ENCODE measurements at regions not wholly inside any gene's neighbourhood (a gene's known extent, or its start where the extent isn't known, plus 50 kb on each side); places are given as distances from the start of the nearest gene placed in this dataset.

GRCh38 chr1:219538886-219539285 lies 74.0 kb downstream of the ZC3H11B start (continued):
- TF ChIP-seq REST (IDR thresholded peaks at IDR 0.05) (no peak), HES2 (IDR thresholded peaks at IDR 0.05) (no peak), HOXB13 (CRISPR knock-in tag; IDR thresholded peaks at IDR 0.05; ENCODE audit: low read depth) (no peak)

GRCh38 chr1:219537223-219537631 lies 75.7 kb downstream of the ZC3H11B start:
- no peak overlapping the region for H3K27ac ChIP-seq
- no peaks in the 10 kb centered on the region for H3K9me3 ChIP-seq
- H3K4me3 ChIP-seq, result no peak overlapping the region
- ChIA-PET POLR2A (no interaction called here), CTCF (interaction anchor here (1.2 to 1.7 kb wide), 2 partner anchors 9 to 30 kb away, joined by 6 read pairs; no protein-coding TSS in a partner anchor)
- DNase-seq (ENCODE audit: low read depth in 1 of 2, low spot score in 1 of 2) (no peak), FAIRE-seq (no peak), ATAC-seq (no peak)
- TF ChIP-seq CHD4 (IDR thresholded peaks at IDR 0.05; ENCODE audit: borderline replicate concordance), result no peak
- TF ChIP-seq, protein P1, sequence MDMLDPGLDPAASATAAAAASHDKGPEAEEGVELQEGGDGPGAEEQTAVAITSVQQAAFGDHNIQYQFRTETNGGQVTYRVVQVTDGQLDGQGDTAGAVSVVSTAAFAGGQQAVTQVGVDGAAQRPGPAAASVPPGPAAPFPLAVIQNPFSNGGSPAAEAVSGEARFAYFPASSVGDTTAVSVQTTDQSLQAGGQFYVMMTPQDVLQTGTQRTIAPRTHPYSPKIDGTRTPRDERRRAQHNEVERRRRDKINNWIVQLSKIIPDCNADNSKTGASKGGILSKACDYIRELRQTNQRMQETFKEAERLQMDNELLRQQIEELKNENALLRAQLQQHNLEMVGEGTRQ (IDR thresholded peaks at IDR 0.05), result no peak
- TF ChIP-seq RAD21 (conservative IDR thresholded peaks at IDR 0.05 in 1 of 2, IDR thresholded peaks at IDR 0.05 in 1 of 2), result no peak
- TF ChIP-seq JUN (IDR thresholded peaks at IDR 0.05), result no peak
- TF ChIP-seq POLR2A (IDR thresholded peaks at IDR 0.05; ENCODE audit: low read length), result no peak
- no peak for TF ChIP-seq RNF2 (IDR thresholded peaks at IDR 0.05; ENCODE audit: borderline replicate concordance, low read depth)
- no peak for TF ChIP-seq MAFK (IDR thresholded peaks at IDR 0.05; ENCODE audit: partially characterized antibody)
- TF ChIP-seq ZC3H11A (IDR thresholded peaks at IDR 0.05), result no peak
- no peak for TF ChIP-seq RCOR1 (IDR thresholded peaks at IDR 0.05; ENCODE audit: low read depth, low read length)
- no peak for TF ChIP-seq HES2 (IDR thresholded peaks at IDR 0.05)
- no peak for TF ChIP-seq ZFP36 (IDR thresholded peaks at IDR 0.05; ENCODE audit: borderline replicate concordance, partially characterized antibody)
- TF ChIP-seq ZSCAN20 (CRISPR knock-in tag; IDR thresholded peaks at IDR 0.05), result no peak
- no peak for TF ChIP-seq SREBF2 (IDR thresholded peaks at IDR 0.05)
- no peak for TF ChIP-seq KDM1A (IDR thresholded peaks at IDR 0.05; ENCODE audit: low read depth)
- H3K4me2 ChIP-seq, result no peak overlapping the region
- no peaks in the 10 kb centered on the region for H3K4me1 ChIP-seq
- 58% methylated on average over 2 of the region's 2 CpGs for WGBS (ENCODE audit: missing lambda C conversion rate)

DNA sequence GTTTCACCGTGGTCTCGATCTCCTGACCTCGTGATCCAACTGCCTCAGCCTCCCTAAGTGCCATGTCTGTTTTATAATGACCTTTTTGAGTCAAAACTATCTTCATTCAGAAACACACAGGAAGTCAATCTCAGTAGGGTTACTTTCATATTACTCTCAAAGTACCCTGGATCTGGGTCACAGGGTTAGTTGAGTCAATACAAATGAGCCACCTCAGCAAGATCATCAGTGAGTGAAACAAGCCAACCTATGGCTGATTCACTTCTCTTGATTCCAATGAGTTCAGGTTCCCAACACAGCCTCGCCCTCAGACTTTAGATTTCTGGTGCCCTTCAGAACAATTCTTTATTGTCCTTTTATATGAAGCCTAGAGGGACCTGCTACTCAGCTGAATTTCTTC lies 76.9 kb downstream of the ZC3H11B start:
- Histone ChIP-seq H3K4me3 (no peak overlapping the region), H3K27ac (no peak overlapping the region), H3K4me1 (peaks cover 4% of the 10 kb centered on the region; the same call in 1 of the 3 replicates), H3K9me3 (no peaks in the 10 kb centered on the region), H3K4me2 (no peak overlapping the region)
- no peak for DNase-seq (ENCODE audit: low read depth in 1 of 2, low spot score in 1 of 2)
- no peak for FAIRE-seq
- no peak for ATAC-seq
- 46% methylated on average over 4 of the region's 4 CpGs for WGBS (ENCODE audit: missing lambda C conversion rate)
- CTCF ChIA-PET, result no interaction called here
- TF ChIP-seq NPAS2 (CRISPR knock-in tag; IDR thresholded peaks at IDR 0.05; ENCODE audit: borderline replicate concordance) (no peak), FOXS1 (CRISPR knock-in tag; IDR thresholded peaks at IDR 0.05) (no peak), HOXA7 (CRISPR knock-in tag; IDR thresholded peaks at IDR 0.05) (no peak), HDAC2 (IDR thresholded peaks at IDR 0.05) (no peak), CTCF (IDR thresholded peaks at IDR 0.05) (no peak), KDM5A (IDR thresholded peaks at IDR 0.05) (no peak), JUNB (IDR thresholded peaks at IDR 0.05) (no peak), RARB (CRISPR knock-in tag; IDR thresholded peaks at IDR 0.05) (no peak), TFCP2L1 (CRISPR knock-in tag; IDR thresholded peaks at IDR 0.05) (no peak), CHD4 (IDR thresholded peaks at IDR 0.05; ENCODE audit: borderline replicate concordance) (no peak), ESRRA (IDR thresholded peaks at IDR 0.05; ENCODE audit: borderline replicate concordance, low read length) (no peak), FOSL2 (IDR thresholded peaks at IDR 0.05) (no peak), FOSL2 (CRISPR knock-in tag; IDR thresholded peaks at IDR 0.05) (no peak), BHLHE40 (IDR thresholded peaks at IDR 0.05; ENCODE audit: low read depth, low read length) (no peak), MAX (IDR thresholded peaks at IDR 0.05) (no peak)
- TF ChIP-seq, protein P2, sequence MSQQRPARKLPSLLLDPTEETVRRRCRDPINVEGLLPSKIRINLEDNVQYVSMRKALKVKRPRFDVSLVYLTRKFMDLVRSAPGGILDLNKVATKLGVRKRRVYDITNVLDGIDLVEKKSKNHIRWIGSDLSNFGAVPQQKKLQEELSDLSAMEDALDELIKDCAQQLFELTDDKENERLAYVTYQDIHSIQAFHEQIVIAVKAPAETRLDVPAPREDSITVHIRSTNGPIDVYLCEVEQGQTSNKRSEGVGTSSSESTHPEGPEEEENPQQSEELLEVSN (IDR thresholded peaks at IDR 0.05; ENCODE audit: borderline replicate concordance, low read depth), result no peak
- POLR2A ChIA-PET, result no interaction called here

Data from A549 (cell line).